Right lobe of liver (tissue), 4 donors: ENCODE measurements at regions not wholly inside any gene's neighbourhood (a gene's known extent, or its start where the extent isn't known, plus 50 kb on each side); places are given as distances from the start of the nearest gene placed in this dataset.

Experiments used
- CTCF ChIP-seq, 4 donors: fragments of 200-600 bp in 3 of 4; fragments of 450-650 bp in 1 of 4; IDR thresholded peaks; one replicate each; pipeline versions ENCODE4 v1.5.1 to v1.8.0; 2016 to 2022; ENCODE audit warnings: antibody characterized with exemption in 4 of 4, mild to moderate bottlenecking in 2 of 4
- POLR2A ChIP-seq: fragments of 450-650 bp; IDR thresholded peaks from one replicate; pipeline ENCODE4 v1.6.1; 2017; ENCODE audit warnings: antibody characterized with exemption, mild to moderate bottlenecking
- donor health status: DM: no; HTN: no; CAD: no.
- donor health status: DM: no; HTN: no; CAD: no.
- donor health status: DM: no; HTN: yes; CAD: no.

GRCh38 chr1:38486085-38486484 is 373.5 kb downstream of the RRAGC start:
- TF ChIP-seq CTCF (IDR thresholded peaks at IDR 0.05) = no peak
- no peak for TF ChIP-seq POLR2A
